GM18951 (cell line): ENCODE measurements at regions not wholly inside any gene's neighbourhood (a gene's known extent, or its start where the extent isn't known, plus 50 kb on each side); places are given as distances from the start of the nearest gene placed in this dataset.
"Not testable (repeated sequence)": the region's sequence is repeated elsewhere in the genome, so short reads cannot be mapped to it uniquely, and the experiment has no call there.

ENCODE experiments used
- POLR2A ChIP-seq: IDR thresholded peaks from 4 replicates; pipeline ENCODE4 v1.6.1; 2011; ENCODE audit warnings: mild to moderate bottlenecking; ENCODE audit not compliant: insufficient read length, insufficient read depth; ENCODE audit errors: extremely low read depth
- in situ Hi-C: fragments of 300-500 bp; cut with MboI; formaldehyde crosslinking; loops from one replicate; pipeline ENCODE4 v1.12.0; 2022; ENCODE audit warnings: low sequenced_read_pairs, mixed read lengths, inconsistent platforms; ENCODE audit not compliant: unreplicated experiment

DNA sequence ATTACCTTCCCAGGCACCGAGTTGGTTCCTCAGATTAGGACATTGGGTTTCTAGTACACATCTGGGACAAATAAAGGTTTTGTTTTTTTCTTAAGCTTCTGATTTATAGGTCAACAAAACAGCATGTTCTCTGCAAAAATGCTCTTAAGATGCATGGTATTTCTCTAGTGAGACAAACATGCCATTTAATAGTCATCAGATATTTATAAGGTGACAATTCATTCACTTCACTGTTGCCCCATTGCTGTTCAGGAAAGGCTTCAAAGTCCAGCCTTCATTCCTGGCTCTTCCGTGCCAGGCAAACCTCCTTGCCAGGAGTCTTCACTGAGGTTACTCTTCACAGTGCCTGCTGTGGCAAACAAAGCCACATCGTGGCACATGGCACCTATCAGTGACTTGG, 156.3 kb upstream of the FNDC3A start:
- in situ Hi-C loops, result no loop called here

GRCh38 chr13:48819899-48820298, 155.8 kb upstream of the FNDC3A start:
- in situ Hi-C loops, result no loop called here

More for the DNA sequence above, 156.3 kb upstream of the FNDC3A start:
- TF ChIP-seq POLR2A, result no peak

GRCh38 chr13:48823526-48823925, 152.2 kb upstream of the FNDC3A start:
- in situ Hi-C loops, result not testable (repeated sequence)

More at GRCh38 chr13:48819899-48820298, 155.8 kb upstream of the FNDC3A start:
- TF ChIP-seq POLR2A, result no peak

DNA sequence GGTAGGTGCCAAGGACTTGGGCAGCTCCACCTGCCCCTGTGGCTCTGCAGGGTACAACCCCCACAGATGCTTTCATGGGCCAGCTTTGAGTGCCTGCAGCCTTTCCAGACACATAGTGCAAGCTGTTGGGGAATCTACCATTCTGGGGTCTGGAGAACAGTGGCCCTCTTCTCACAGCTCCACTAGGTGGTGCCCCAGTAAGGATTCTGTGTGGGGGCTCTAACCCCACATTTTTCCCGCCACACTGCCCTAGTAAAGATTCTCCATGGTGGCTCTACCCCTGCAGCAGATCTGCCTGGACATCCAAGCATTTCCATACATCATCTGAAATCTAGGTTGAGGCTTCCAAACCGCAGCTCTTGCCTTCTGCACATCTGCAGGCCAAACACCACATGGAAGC, 149.7 kb upstream of the FNDC3A start:
- in situ Hi-C loops, result no loop called here
- no peak for TF ChIP-seq POLR2A

DNA sequence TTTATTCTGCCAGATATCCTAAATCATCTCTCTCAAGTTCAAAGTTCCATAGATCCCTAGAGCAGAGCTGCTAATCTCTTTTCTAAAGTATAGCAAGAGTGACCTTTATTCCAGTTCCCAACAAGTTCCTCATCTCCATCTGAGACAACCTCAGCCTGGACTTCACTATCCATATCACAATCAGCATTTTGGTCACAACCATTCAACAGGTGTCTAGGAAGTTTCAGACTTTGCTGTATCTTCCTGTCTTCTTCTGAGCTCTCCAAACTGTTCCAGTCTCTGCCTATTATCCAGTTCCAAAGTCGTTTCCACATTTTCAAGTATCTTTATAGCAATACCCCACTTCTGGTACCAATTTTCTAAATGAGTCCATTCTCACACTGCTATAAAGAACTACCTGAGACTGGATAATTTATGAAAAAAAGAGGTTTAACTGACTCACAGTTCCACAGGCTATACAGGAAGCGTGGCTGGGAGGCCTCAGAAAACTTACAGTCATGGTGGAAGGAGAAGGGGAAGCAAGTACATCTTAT, 148.7 kb upstream of the FNDC3A start:
- in situ Hi-C loops, result not testable (repeated sequence)

- in situ Hi-C loops, result no loop called here
- no peak for TF ChIP-seq POLR2A
Observed at GRCh38 chr13:48827709-48828108, 148.0 kb upstream of the FNDC3A start.

DNA sequence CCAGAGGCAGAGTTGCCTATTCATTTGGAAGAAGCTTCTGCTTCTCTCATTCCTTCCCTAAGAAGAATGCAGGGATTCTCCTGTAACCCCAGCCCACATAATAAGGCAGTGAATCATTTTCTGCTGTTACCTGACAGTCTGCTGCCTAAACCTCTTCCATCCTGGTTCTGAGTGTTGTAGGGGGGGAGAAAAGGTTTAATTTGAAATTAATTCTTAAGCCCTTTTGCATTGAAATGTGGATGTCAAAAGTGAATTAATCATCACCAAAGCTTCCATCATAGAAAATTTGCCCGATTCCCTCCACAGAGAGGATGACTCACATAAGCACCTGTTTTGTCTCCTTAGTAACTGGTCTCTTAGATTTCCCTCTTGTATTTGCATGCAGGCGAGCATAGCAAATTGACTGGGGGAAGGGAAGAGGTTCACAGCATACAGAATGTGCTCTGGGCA, 146.7 kb upstream of the FNDC3A start:
- in situ Hi-C loops, result no loop called here
- TF ChIP-seq POLR2A, result no peak

GRCh38 chr13:48829536-48829935, 146.2 kb upstream of the FNDC3A start:
- in situ Hi-C loops, result no loop called here
- no peak for TF ChIP-seq POLR2A

DNA sequence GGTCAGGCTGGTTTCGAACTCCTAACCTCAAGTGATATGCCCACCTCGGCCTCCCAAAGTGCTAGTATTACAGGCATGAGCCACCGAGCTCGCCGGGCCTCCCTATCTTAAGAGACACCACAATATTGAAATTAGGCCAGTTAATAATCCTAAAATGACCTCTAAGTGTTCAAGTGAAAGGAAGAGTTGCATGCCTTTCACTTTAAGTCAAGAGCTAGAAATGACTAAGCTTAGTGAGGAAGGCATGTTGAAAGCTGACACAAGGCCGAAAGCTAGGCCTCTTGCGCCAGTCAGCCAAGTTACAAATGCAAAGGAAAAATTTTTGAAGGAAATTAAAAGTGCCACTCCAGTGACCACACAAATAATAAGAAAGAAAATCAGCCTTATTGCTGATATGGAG, 144.5 kb upstream of the FNDC3A start:
- TF ChIP-seq POLR2A, result no peak
- in situ Hi-C loops, result no loop called here

DNA sequence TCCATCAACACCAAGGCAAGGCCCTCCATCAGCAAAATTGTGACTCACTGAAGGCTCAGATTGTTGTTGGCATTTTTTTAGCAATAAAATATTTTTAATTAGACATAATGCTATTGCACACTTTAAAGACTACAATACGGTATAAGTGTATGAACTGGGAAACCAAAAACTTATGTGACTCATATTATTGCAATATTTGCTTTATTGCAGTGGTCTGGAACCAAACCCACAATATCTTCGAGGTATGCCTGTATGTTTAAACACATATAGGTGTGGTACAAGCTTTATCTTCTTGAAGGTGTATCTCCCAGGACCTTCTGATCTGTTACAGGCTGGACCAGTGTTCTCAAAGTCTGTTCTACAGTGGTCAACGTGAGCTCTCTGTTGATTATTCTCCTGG, 142.3 kb upstream of the FNDC3A start:
- in situ Hi-C loops, result no loop called here

GRCh38 chr13:48835326-48835725, 140.4 kb upstream of the FNDC3A start:
- in situ Hi-C loops, result not testable (repeated sequence)

More for the DNA sequence above, 142.3 kb upstream of the FNDC3A start:
- TF ChIP-seq POLR2A, result no peak

- in situ Hi-C loops, result no loop called here
- no peak for TF ChIP-seq POLR2A
Observed at GRCh38 chr13:48838193-48838973, 137.3 kb upstream of the FNDC3A start.

- no peak for TF ChIP-seq POLR2A
- in situ Hi-C loops, result no loop called here
Observed at GRCh38 chr13:48839171-48839570, 136.5 kb upstream of the FNDC3A start.

DNA sequence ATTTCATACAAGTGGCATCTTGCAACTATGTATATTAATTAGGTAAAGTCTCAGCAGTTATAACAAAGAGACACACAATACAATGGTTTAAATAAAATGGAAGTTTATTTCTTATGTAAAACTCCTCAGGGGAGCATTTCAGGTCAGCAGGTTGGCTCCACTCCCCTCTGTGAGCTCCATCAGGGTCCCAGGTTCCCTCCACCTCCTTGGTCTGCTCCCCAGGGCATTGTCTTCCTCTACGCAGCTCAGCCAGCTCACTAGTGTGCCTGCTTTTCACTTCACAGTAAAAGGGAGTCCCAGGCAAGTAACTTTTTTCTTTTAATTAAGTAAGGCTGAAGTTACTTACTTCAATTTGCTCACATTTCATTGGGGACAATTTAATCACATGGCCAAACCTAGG, 135.3 kb upstream of the FNDC3A start:
- TF ChIP-seq POLR2A, result no peak
- in situ Hi-C loops, result no loop called here
